RPMI8226 (cell line): ENCODE measurements at regions not wholly inside any gene's neighbourhood (a gene's known extent, or its start where the extent isn't known, plus 50 kb on each side); places are given as distances from the start of the nearest gene placed in this dataset.

Experiments used
- DNase-seq: peaks from one replicate; pipeline ENCODE4 v3.0.0-alpha.2; 2015

DNA sequence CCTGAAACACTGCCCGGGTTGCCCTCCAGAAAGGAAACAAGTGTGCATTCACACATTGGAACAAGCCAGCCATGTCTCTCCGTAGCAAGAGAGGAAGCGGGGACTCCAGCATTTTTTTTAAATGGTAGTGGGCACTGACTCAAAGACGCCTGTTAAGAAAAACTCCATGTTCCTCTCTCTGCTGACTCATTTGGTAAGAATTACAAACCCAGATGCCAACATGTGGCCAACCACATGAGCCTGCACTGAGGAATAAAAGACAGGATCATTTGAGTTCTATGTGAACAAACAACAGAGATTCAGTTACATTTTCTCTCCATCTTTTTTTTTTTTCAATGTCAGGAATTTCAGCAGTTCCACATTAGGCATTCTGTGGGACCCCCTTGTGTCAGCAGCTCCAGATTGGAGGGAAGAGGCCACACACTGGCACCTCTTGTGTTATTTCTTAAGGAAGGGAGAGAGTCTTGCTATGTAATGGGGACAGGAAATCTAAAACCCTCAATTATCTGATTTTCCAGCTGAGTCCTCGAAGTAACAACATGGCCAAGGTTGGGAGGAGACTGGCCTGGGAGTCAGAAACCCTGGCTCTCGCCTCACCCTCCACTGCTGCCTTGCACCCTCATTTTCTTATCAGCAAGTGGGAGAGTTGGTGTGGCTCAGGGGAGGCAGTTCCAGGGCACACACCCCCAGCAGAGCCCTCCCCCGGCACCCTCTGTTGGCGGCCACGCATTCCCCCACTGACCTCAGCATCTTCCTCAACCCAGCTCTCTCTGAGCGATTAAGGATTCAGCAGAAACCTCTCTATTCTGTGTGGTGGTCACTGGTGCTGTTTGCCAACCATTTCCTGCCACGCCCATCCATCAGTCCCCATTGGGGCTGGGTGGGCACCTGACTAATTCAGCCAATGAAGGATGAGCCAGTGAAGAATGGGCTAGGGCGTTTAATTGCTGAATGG is 173.0 kb downstream of the FOXL1 start:
- no peak for DNase-seq

DNA sequence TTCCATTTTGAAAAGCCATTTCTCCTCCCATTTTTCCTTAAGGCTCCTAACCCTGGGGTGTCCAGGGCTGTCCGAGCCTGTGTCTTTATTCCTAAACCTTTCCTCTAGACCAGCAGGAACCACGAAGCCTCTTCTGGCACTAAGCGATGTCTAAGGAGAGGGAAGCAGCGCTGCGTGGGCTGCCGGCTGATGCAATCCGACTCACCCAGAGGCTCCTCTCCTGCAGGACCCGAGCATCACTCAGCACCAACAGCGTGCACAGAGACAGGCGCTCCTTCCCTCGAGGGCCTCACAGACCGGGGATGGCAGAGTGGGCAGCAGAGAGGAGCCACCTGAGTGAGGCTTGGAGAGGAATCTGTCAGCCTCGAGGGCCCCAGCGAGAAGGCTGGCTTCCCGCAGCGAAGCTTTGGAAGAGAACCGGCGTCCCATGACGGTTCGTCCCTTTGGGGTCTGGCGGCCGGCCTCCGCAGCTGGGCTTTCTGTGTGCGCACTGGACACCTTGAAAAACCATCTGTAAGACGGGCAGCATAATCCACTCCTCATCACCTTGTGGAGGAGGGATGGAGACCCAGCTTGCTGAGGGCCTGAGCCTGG is 174.3 kb downstream of the FOXL1 start:
- DNase-seq, result no peak

DNA sequence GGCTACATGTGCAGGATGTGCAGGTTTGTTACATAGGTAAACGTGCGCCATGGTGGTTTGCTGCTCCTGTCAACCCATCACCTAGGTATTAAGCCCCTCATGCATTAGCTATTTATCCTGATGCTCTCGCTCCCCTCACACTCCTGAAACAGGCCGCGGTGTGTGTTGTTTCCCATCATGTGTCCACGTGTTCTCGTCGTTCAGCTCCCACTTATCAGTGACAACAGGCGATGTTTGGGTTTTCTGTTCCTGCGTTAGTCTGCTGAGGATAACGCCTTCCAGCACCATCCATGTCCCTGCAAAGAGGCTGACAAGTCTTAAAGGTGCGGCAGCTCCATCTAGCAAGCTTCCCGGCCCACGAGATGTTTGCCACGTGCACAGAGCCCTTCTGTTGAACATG is 175.1 kb downstream of the FOXL1 start:
- no peak for DNase-seq

DNA sequence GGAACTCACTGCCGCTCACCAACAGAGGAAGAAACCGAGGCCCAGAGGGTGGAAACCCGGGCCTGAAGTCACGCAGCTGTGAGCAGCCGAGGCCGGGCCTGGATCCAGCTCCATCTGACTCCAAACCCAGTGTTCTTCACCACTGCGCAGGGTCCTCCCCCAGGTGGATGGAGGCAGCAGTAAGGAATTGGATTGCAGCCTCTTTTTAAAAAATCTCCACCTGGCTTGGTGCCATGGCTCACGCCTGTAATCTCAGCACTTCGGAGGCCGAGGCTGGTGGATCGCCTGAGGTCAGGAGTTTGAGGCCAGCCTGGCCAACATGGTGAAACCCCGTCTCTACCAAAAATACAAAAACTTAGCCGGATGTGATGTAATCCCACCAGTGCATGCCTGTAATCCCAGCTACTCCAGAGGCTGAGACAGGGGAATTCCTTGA is 177.2 kb downstream of the FOXL1 start:
- DNase-seq, result no peak

DNA sequence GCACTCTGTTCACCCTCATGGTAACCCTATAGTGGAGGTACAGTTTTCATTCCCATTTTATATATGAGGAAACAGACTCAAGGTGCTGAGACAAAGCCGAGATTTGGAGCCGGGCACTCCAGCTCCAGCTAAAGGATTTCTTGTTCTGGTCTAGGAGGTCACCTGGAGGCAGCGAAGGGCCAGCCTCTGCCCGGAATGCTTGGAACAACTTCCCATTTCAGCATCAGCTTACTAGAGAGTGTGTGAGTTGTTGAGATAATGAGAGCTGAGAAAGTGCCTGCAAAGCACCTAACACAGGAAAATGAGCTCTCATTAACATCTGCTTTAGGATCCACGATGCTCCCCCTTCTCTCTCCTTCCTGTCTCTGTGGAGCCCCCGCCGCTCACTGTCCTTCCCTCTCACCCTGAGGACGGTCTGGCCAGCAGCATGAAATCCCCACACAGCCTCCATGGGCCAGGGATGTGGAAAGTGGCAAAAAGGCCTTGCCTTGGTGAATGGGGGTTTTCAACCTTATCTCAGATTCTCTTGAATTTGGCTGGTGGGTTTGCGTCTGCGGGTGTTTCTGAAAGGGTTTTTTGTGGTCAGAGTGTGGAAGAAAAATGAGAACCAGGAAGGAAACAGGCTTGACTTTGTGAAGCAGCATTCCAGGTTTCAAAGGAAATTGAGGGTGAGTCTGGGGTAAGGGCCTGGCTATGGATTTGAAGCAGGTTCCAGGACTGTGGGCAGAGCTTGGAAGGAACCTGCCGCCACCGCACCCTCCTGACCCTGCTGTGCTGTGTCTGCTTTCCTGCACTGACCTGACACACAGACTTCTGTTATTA is 178.7 kb downstream of the FOXL1 start:
- no peak for DNase-seq

DNA sequence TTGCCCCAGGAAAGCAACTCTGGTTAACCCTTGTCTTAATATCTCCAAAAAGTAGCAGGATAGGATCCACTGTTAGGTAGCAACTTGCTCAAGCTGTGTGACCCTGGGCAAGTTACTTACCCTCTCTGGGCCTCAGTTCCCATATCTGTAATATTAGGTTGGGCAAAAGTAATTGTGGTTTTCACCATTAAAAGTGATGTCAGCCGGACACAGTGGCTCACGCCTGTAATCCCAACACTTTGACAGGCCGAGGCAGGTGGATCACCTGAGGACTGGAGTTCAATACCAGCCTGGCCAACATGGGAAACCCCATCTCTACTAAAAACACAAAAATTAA is 179.3 kb downstream of the FOXL1 start:
- DNase-seq, result no peak

DNA sequence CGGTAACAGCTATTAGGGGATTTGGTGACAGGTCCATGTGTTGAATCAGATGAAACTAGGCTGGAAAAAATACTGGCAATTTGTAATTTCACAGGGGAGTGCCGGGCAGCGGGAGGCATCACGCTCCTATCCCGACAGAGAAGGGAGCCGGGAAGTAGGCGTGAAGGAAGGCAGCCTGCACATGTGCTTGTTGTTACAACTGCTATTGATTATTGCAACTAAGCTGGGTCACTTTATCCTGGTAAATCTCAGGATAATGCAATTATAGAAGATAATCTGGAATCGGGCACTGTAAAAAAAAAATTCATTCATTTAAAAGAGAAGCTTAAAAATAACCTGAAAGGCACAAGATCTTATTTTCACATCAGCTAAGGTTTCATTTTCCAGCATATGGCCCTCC is 180.6 kb downstream of the FOXL1 start:
- no peak for DNase-seq

DNA sequence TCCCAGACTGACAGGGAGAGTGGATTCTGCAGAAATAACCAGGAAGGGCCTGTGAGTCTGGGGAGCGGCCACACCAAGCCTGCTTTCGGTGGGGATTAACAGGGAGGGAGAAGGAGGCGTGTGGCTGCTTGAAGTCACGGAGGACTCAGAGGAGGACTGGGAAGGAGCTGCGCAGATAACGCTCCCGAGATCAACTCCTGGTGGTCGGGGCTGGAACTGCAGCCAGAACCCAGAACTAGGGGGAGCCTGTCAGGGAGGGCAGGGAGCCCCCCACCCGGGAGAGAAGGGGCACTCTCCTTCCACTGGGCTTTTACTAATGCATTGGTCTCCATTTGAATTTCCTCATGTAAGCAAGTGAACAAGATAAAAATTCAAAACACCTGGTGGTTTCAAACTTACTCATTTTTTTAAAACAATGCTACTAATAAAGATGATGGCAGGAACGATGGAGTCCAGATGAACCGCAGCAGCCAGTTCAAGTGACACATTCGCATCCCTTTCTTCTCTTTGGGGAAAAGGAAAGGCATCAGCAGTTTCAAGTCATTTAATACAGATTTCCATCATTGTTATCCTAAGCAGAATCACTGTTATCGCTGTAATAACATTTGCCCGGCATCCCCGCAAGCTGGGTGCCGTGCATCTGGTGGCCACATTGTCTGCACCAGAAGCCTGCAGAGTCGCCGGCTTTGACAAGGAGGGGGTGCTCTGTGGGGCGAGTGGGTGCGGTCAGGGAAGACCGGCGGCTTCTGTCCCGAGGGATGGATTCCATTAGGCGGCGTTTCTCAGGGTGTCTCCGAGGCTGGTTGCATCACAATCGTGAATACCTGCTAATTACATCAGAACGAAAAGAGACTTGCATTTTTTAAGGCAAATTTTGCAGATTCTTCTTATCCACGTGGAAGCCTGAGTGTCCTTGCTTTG is 183.0 kb downstream of the FOXL1 start:
- DNase-seq, result peak; percentile 35

DNA sequence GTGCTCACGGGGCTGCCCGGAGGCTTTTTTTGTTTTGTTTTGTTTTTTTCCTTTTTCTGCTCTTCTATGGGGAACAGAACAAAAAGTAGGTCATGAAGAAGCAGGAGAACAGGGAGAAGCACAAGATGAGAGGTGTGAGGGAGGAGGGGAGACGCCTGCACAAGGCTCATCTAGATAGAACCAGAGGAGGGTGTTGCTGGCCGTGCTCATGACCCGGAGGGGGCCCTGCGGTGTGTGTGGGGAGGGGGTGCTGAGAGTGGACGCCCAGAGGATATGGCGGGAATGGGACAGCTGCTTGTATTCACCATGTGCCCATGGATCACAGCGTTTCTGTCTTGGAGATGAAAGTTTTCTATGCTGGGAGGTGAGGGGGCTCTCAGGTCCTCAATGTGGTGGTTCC is 183.7 kb downstream of the FOXL1 start:
- no peak for DNase-seq

DNA sequence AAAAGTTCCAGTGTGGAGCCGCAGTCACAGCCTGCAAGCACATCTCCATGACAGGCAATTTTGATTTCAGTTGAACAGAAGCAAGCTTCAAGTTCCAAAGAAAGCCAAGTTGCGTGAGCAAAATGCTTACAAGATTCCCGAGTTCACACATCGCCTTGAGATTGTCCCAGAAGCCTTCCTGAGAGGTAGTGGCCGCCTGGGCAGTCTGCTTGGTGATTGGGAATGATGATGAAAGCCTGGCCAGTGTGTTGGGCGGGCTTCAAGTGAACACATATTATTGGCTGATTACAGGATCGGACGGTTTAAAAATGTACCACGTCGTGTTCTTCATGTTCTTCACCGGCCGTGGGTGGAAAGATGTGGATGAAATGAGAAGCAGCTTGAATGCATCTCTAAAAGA is 185.5 kb downstream of the FOXL1 start:
- DNase-seq, result no peak

DNA sequence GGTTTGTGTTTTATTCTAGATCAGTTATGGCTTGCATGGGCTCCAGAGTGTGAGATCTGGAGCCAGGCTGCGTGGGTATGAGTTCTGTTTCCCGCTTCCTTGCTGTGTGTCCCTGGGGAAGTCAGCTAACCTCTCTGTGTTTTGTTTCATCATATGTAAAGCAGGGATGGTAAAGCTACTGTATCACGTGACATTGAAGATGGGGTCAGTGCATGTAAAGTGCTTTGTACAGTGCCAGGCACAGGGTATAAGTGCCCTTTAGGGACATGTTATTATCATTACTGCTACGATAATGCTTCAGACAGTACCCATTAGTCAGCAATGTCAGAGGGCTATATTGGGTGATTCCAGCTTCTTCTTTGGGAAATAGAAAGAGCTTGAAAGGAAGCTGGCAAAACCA is 186.2 kb downstream of the FOXL1 start:
- DNase-seq, result no peak

DNA sequence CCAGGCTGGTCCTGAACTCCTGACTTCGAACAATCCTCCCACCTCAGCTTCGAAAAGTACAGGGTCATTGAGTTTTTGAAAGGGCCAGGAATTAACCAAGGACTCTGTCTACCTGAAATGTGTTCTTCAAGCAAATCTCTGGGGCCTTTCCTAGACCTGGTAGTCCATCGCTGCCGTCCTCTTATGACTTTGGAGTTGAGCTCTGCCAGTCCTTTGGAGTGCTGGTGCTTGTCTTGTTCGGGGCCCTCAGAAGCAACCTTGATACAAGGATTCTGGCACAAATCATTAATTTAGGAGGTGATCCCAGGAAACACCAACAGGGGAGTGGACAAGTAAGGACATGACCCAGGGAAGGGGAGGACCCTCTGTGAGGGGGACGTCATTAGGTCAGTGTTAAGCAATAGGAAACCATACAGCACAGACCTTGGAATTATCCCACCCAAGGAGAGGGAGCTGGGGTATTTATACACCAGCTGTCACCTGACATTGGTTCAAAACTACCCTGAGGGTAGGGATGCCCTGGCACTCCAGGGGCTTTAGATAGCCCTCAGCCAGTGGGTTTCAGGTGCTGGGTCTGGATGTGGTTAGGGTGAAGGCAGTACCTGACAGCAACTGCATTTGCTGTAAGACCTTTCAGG is 187.2 kb downstream of the FOXL1 start:
- DNase-seq, result no peak

DNA sequence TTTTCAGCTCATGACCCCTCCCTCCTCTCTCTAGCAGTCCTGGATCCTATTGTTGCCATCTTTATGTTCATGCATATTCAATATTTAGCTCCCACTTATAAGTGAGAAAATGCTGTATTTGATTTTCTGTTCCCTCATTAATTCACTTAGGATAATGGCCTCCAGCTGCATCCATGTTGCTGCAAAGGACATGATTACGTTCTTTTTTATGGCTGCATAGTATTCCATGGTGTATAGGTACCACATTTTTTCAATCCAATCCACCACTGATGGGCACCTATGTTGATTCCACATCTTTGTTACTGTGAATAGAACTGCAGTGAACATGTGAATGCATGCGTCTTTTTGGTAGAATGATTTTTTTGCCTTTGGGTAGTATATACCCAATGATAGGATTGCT is 188.4 kb downstream of the FOXL1 start:
- no peak for DNase-seq

DNA sequence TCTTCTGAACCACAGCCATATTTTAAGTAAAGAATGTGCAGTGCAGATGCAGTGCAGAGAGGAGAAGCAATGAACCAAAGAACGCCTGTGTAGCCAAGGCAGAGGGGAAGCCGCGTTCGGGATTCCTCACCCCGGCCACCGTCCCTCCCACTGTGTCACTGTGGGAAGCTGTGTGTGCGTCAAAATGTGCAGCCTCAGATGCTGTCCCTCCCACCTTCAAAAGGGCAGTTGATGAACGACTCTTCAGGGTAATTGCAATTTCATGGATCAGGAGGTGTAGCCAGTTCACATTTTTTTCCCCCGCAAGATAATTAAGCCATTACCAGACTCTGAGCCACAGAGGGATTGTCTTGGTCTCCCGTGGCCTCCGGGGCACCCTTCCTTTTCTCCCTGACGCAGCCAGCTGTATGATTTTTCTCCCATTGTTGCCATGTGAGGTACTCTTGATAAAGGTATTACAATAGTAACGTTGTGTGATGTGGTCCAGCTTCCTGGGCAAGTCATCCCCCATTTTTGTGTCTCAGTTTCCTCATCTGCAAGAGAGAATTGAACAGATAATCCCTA is 190.0 kb downstream of the FOXL1 start:
- no peak for DNase-seq

DNA sequence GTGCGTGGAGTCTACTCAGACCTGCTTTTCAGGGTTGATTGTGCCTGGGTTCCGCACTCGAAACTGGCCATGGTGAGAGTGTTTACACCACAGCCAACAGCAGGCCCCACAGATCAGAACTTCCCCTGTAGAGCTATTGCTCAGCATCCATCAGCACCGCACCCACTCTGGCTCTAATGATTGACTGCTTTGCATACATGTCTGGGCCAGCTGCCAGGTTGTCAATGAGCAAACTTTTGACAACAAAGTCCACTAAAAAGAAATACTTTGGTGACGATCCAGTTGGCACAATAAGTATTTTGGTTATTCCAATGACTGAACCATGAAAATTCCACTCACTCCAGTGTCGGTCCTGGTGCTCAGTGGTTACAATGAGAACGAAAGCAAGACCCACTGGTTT is 190.7 kb downstream of the FOXL1 start:
- DNase-seq, result peak; percentile 25

DNA sequence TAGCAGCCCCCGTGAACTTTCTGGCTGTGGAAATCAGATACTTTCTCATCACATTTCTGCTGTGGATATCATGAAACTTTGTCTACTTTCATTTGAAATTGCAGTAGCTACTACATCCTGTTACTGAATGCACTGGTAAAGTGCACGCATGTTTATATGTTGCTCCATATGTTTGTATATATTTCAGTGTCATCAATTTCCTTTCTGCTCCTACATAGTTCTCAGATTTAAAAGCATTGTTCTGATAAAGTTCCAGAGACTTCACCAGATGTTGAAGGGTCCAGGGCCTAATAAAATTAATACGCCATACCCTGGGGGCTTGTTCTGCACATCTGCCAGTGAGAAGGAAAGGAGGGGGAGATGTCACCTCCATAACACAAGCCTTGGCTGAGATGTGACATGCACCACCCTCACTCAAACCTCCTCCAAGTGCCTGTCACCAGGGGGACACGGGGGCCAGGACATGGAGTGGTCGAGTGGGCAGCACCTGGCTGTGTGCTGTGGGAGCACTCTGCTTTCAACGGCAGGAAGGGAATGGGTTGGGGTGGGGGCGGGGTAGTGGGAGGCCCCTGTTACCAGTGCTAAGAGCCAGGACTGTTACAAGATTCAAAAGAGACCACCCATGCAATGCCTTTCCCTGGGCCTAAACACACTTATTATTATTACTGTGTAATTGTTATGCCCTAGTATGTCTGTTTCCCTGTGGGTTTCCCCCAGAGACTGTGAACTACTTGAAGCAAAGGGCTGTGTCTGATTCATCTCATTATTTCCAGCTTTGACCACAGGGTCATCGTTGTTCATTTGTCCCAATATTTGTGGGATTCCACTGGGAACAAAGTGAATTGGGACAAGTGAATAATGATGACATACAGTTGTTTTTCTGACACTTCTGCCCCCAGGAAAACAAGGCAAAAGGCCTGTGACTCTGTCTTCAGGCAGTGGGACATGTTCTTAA is 193.4 kb downstream of the FOXL1 start:
- DNase-seq, result no peak

DNA sequence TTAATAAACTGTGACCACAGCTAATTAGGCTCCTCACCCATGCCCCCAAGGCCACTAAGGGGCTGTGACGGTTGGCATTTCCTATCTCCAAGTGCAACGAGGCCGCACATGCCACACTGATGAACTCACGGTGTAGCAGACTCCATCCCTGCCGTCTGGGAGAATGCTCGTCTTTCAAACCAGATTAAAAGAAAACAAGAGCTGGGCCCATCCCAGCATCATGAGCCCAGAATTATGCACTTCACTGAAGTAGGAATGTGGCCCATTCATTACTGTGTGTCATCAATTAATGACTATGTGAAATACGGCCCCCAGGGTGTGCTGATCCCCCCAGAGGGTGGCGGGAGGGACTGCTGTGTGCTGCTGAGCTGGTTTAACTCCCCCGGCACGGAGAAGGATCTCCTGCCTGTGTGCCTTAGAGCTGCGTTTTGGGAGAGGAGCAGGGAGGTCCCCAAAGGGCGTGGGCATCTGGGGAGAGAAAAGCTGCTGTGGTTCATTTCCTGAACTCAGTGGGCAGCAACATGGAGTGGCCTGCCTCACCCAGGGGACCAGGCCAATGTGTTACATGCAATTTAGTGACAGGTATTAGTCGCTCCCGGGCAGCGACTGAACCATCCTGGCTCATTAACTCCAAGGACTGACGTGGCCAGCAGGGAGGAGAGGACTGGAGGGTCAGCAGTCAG is 194.5 kb downstream of the FOXL1 start:
- no peak for DNase-seq

DNA sequence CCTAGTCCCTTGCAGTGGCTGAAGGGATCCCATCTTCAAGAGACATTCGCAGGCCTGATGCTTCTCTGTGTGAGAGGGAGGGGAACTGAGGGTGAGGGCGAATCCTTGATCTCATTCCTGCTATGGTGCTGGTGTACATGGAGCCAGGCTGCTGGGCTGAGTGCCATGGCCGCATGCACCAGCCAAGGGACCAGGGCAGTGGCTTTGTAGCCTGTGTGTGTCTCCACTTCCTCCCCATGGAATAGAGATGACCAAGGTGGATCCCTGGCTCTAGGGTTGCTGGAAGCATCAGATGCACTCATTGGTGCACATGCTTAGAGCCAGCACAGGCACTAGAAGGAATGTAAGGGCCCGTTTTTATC is 195.0 kb downstream of the FOXL1 start:
- DNase-seq, result no peak

DNA sequence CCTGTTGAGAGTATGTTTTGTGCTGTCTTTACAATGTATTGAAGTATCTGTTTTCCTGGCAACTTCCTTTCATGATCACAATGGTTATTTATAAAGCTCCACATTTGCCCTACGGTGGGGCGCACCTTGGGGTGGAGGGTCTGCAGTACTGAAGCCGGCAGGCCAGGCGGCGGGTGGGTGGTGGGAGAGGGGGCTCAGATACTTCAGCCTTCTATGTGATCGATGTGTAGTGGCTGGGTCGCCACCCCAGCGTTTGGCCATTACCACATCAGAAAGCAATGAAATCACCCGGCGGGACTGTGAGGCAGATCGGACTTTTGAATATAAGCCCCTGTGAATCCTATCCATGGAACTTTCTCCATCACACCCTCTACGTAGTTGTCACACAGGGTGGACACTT is 196.6 kb downstream of the FOXL1 start:
- no peak for DNase-seq

DNA sequence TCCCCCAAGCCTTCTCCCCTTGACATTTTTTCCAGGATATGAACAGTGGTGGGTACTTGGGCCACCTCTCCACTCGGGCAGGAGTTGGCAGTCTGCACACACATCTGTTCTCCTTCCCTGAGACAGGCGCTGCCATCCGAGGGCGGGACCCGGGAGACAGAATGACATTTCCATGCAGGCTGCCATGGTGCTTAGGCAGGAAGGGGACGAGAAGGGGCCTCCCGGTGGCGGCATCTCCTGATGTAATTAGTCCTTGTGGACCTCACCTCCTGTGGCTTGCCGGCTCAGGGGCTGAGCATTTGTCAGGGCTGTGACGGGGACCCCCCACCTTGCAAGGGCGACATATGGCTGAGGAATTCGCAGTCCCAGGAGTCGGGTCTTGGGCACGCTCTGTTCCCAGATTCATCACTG is 197.2 kb downstream of the FOXL1 start:
- DNase-seq, result no peak
